Activated CD8-positive, alpha-beta memory T cell treated with anti-CD3 and anti-CD28 coated beads, Interleukin-2, amount 50 U/mL, for 1 hour (primary cell): ENCODE measurements at regions not wholly inside any gene's neighbourhood (a gene's known extent, or its start where the extent isn't known, plus 50 kb on each side); places are given as distances from the start of the nearest gene placed in this dataset.
"Not testable (repeated sequence)": the region's sequence is repeated elsewhere in the genome, so short reads cannot be mapped to it uniquely, and the experiment has no call there.

Source experiments
- DNase-seq: peaks from one replicate; pipeline ENCODE4 v3.0.0-alpha.2; 2020; ENCODE audit errors: extremely low read depth

- DNase-seq, result no peak
Measured at GRCh38 chr12:88945051-88945732, 364.9 kb upstream of the KITLG start.

DNA sequence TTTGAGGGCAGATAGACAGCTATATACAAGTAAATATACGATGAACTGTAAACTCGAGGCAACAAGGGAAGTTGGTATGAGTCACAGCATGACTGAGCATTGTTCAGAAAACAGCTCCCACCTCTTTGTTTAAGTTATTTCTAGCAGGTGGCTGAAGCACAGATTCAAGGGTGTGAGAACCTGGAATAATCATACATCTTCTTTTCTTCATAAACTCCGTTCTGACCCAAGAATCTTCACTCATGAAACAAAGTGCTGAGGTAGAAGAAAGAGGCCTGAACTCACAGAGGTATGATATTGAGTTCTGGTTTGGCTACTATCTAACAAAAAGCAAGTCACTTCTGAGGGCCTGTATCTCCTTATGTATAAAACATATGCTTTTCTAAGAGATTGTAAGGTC is 364.1 kb upstream of the KITLG start:
- no peak for DNase-seq

DNA sequence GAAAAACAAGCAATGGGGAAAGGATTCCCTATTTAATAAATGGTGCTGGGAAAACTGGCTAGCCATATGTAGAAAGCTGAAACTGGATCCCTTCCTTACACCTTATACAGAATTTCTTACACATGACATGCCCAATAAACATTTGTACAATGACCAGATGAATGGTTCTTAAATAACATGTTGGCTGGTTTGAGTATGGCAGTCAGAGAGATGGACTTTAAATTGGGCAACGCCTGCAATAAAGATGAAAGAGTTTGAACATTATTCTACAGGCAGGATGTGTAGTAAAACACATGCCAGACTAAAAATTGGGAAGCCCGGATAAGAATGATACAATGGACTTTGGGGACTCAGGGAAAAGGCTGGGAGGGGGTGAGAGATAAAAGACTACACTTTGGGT is 360.6 kb upstream of the KITLG start:
- no peak for DNase-seq

- no peak for DNase-seq
Measured at GRCh38 chr12:88935856-88936255, 355.6 kb upstream of the KITLG start.

GRCh38 chr12:88934163-88934747 is 354.0 kb upstream of the KITLG start:
- DNase-seq, result no peak

GRCh38 chr12:88932457-88932856 is 352.2 kb upstream of the KITLG start:
- DNase-seq, result no peak

- no peak for DNase-seq
Measured at GRCh38 chr12:88931598-88931997, 351.3 kb upstream of the KITLG start.

- no peak for DNase-seq
Measured at GRCh38 chr12:88925454-88925853, 345.2 kb upstream of the KITLG start.

GRCh38 chr12:88924162-88924561 is 343.9 kb upstream of the KITLG start:
- DNase-seq, result no peak

DNA sequence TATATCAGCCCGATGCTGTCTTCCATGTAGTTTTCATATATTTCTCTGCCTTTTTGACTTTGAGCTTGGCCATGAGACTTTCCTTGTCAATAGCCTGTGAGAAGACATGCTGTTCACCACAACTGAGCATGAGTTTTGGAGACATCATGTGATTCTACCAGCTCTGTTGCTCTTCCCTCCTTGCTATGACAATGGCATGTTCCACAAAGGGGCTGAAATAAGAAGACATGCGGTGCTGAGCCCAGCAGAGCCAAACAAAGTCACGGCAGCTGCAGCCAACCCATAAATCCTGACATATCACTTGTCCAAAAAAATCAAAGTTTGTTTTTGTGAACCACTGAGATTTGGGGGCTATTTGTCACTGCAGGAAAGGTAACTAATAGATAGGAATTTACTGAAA is 343.4 kb upstream of the KITLG start:
- no peak for DNase-seq

GRCh38 chr12:88922816-88923215 is 342.5 kb upstream of the KITLG start:
- DNase-seq, result no peak

GRCh38 chr12:88921890-88922532 is 341.7 kb upstream of the KITLG start:
- no peak for DNase-seq

- DNase-seq, result no peak
Measured at GRCh38 chr12:88921434-88921833, 341.2 kb upstream of the KITLG start.

DNA sequence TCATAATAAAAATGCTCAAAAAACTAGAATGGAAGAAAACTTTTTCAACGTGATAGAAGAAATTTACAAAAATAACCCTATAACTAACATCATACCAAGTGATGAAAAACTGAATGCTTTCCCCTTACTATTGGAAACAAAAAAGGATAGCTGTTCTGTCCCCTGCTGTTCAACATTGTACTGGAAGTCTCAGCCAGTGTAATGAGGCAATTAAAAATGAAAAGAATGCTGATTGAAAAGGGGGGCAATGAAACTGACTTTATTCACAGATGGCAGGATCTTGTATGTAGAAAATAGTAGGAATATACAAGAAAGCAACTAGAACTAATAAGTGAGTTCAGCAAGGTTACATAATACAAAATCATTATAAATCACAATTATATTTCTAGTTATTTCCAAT is 337.9 kb upstream of the KITLG start:
- no peak for DNase-seq

DNA sequence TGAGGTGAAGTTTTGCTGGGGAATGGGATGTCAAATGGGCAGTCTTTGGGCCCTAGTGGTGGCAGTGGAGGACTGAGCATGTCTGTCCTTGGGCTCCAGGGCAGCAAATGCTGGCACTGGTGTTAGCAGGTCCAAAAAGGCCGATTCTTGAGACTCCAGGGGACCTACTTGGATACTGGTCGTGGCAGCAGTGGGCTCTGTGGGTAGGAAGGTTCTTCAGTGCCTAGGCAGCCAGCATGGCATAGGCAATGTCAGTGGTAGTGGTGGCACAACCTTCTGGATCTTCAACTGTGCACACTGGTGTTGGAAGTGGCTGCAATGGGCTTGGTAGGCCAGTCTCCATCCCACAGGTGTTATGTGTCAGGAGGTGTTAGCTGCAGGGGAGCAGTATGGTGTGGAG is 334.7 kb upstream of the KITLG start:
- no peak for DNase-seq

DNA sequence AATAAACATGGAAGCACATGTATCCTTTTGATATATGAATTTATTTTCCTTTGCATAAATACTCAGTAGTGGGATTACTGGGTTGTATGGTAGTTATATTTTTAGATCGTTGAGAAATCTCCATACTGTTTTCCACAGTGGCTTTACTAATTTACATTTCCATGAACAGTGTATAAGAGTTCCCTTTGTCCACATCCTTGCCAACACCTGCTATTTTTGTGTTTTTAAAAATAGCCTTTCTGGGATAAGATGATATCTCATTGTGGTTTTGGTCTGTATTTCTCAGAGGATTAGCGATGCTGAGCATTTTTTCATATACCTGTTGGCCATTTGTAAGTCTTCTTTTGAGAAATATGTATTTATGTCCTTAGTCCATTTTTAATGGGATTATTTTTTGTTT is 329.2 kb upstream of the KITLG start:
- no peak for DNase-seq

DNA sequence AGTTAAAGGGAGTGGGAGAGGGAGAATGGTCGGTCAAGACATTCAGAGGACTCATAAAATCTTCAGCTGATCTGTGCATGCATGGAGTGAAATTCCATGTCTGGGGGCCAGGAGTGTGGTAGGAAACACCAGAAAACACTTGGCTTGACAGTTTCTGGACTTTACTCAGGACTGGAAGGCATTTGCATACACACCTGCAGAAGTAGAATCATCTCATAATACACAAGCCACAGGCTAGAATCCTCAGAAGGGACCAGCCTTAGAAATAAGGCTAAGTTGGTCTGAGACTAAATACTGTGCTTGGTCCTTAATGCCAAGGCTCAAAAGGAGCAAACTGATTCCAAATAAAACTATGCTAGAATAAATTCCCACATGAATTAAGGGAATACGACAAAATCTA is 328.1 kb upstream of the KITLG start:
- no peak for DNase-seq

DNA sequence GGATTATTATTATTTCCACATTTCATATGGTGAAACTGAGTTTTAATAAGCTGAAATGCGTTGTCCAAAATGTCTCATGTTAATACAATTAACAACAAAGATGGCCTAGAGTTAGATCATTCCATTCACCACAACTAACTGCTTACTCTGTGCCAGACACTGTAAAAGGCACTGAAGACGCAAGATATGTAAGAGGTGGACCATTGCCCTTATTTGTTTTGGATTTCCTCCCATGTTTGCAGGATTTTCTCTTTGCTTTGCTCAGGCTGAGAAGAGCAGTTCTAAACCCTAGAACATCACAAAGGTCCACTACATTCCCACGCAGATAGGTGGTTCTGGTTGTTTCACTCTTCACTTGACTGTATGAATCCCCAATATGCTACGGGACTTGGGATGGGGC is 324.4 kb upstream of the KITLG start:
- DNase-seq, result no peak

DNA sequence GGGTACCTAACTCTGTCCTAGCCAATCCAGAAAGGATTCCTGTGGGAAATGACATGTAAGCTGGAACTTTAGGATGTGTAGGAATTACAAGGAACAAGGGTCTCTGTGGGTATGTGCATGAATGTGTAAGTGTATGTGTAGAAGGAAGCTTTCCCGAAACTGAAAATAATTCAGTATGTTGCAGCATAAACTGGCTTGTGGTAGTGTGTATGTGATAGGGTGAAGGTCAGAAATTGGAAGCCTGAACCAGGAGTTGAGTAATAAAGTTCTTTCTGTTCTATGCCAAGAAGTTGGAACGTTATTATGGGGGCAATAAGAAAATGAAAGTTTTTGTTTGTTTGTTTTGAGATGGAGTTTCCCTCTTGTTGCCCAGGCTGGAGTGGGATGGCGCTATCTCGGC is 323.1 kb upstream of the KITLG start:
- DNase-seq, result no peak

GRCh38 chr12:88897723-88898122 is 317.5 kb upstream of the KITLG start:
- no peak for DNase-seq

GRCh38 chr12:88896958-88897357 is 316.7 kb upstream of the KITLG start:
- no peak for DNase-seq

DNA sequence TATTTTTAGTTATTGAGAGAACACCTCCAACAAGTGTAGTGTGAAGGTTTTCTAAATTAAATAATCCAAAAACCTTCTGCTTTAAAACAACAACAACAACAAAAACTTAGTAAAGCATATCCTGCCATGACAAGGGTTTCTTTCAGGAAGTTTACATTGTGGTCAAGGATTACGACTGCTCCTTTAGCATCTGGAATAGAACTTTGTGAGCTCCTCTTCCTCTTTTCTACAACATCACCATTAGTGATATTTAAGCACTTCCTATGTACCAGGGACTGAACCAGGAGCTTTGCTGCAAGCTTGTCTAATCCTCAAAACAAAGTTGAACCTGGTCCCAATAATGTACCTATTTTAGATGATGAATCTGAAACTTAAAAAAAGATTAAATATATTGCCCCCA is 315.4 kb upstream of the KITLG start:
- DNase-seq, result no peak

DNA sequence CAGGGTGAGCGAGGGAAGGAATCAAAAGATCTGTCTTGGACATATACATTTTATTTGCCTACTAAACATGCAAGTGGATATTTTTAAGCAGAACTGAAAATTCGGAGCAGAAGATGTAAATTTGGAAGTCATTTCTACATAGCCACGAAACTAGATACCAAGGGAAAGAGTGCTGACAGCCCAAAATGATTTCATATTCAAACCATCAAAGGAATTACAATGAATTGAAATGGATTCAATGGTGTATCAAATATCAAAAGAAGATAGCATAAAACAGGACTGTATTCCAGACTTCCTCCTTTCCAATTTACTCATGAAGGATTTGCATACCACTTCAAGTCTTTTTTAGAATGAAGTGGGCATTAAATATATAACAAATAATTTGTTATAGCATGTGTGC is 313.5 kb upstream of the KITLG start:
- no peak for DNase-seq

DNA sequence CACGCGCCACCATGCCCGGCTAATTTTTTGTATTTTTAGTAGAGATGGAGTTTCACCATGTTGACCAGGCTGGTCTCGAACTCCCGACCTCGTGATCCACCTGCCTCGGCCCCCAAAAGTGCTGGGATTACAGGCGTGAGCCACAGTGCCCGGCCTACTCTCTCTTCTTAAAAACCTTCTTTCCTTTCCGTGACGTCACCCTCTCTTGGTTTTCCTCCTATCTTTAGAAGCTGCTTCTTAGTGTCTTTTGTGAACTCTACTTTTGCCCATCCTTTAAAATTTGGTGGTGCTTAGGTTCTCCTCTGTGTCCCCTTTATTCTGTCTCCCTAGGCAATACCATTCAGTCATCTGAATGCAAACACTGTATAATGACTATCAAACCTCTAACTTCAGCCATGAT is 311.2 kb upstream of the KITLG start:
- not testable (repeated sequence) for DNase-seq
